HL-60 (cell line): ENCODE measurements at regions not wholly inside any gene's neighbourhood (a gene's known extent, or its start where the extent isn't known, plus 50 kb on each side); places are given as distances from the start of the nearest gene placed in this dataset.

ENCODE experiments used
- DNase-seq, 2 experiments: peaks; one replicate each; pipeline ENCODE4 v3.0.0-alpha.2; 2010 to 2020; ENCODE audit warnings: low read depth in 1 of 2, low spot score in 1 of 2
- H3K27ac ChIP-seq: fragments of 250-450 bp; sonication (Bioruptor Pico); replicated peaks from 2 replicates; pipeline ENCODE4 v1.5.1; 2020; ENCODE audit warnings: mild to moderate bottlenecking, moderate library complexity
- H3K27me3 ChIP-seq: fragments of 250-450 bp; sonication (Bioruptor Pico); 2 replicates; pipeline ENCODE4 v1.5.1; 2021; ENCODE audit warnings: mild to moderate bottlenecking, moderate library complexity; ENCODE audit not compliant: insufficient read depth, poor library complexity, severe bottlenecking
- H3K4me3 ChIP-seq: replicated peaks from 2 replicates; pipeline ENCODE4 v1.5.1; 2011; ENCODE audit warnings: mild to moderate bottlenecking, control low read depth, low read length; ENCODE audit not compliant: insufficient read depth
- GABPA ChIP-seq: IDR thresholded peaks from 2 replicates; pipeline ENCODE4 v1.6.1; 2012; ENCODE audit warnings: low read depth
- POLR2AphosphoS5 ChIP-seq: IDR thresholded peaks from 2 replicates; pipeline ENCODE4 v1.6.1; 2012; ENCODE audit warnings: low read depth
- SPI1 ChIP-seq: IDR thresholded peaks from 2 replicates; pipeline ENCODE4 v1.6.1; 2012; ENCODE audit warnings: low read depth, mild to moderate bottlenecking, borderline replicate concordance
- TF ChIP-seq, protein P1 (sequence below): IDR thresholded peaks from 2 replicates; pipeline ENCODE4 v1.6.1; 2012; ENCODE audit warnings: low read depth; ENCODE audit not compliant: insufficient replicate concordance
- TF ChIP-seq, protein P2 (sequence below): IDR thresholded peaks from one replicate; pipeline ENCODE4 v1.5.1; 2011; ENCODE audit warnings: low read length, control low read depth, inconsistent platforms; ENCODE audit not compliant: insufficient read depth

DNA sequence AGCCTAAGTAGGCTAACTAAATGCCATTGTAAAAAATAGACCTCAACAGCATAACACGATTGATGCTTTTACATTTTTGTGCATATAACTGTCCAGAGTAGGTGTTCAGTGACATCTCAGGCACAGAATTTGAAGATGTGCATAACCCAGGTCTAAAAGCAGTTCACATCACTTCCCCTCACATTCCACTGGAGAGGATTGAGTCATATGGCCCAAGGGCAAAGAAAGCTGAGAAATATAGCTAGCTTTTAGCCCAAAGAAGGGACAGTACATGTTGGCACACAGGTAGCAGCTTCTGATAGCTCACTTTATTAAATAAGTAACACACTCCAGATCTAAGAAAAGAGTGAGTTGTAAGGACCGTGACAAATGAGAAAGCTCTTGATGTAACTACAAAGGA, 2259.5 kb upstream of the WWC1 start:
- no peak overlapping the region for H3K27ac ChIP-seq
- TF ChIP-seq, protein P1, sequence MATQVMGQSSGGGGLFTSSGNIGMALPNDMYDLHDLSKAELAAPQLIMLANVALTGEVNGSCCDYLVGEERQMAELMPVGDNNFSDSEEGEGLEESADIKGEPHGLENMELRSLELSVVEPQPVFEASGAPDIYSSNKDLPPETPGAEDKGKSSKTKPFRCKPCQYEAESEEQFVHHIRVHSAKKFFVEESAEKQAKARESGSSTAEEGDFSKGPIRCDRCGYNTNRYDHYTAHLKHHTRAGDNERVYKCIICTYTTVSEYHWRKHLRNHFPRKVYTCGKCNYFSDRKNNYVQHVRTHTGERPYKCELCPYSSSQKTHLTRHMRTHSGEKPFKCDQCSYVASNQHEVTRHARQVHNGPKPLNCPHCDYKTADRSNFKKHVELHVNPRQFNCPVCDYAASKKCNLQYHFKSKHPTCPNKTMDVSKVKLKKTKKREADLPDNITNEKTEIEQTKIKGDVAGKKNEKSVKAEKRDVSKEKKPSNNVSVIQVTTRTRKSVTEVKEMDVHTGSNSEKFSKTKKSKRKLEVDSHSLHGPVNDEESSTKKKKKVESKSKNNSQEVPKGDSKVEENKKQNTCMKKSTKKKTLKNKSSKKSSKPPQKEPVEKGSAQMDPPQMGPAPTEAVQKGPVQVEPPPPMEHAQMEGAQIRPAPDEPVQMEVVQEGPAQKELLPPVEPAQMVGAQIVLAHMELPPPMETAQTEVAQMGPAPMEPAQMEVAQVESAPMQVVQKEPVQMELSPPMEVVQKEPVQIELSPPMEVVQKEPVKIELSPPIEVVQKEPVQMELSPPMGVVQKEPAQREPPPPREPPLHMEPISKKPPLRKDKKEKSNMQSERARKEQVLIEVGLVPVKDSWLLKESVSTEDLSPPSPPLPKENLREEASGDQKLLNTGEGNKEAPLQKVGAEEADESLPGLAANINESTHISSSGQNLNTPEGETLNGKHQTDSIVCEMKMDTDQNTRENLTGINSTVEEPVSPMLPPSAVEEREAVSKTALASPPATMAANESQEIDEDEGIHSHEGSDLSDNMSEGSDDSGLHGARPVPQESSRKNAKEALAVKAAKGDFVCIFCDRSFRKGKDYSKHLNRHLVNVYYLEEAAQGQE = no peak
- no peak for TF ChIP-seq POLR2AphosphoS5
- TF ChIP-seq GABPA = no peak
- no peak for TF ChIP-seq SPI1
- TF ChIP-seq, protein P2, sequence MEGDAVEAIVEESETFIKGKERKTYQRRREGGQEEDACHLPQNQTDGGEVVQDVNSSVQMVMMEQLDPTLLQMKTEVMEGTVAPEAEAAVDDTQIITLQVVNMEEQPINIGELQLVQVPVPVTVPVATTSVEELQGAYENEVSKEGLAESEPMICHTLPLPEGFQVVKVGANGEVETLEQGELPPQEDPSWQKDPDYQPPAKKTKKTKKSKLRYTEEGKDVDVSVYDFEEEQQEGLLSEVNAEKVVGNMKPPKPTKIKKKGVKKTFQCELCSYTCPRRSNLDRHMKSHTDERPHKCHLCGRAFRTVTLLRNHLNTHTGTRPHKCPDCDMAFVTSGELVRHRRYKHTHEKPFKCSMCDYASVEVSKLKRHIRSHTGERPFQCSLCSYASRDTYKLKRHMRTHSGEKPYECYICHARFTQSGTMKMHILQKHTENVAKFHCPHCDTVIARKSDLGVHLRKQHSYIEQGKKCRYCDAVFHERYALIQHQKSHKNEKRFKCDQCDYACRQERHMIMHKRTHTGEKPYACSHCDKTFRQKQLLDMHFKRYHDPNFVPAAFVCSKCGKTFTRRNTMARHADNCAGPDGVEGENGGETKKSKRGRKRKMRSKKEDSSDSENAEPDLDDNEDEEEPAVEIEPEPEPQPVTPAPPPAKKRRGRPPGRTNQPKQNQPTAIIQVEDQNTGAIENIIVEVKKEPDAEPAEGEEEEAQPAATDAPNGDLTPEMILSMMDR = no peak

GRCh38 chr5:166032601-166033000, 2258.8 kb upstream of the WWC1 start:
- TF ChIP-seq GABPA = no peak
- TF ChIP-seq POLR2AphosphoS5 = no peak
- TF ChIP-seq, protein P1 = no peak
- TF ChIP-seq SPI1 = no peak
- TF ChIP-seq, protein P2 = no peak
- Histone ChIP-seq H3K27ac (no peak overlapping the region), H3K4me3 (no peak overlapping the region), H3K27me3 (no peaks in the 10 kb centered on the region)
- DNase-seq = no peak

More for the DNA sequence above, 2259.5 kb upstream of the WWC1 start:
- no peaks in the 10 kb centered on the region for H3K27me3 ChIP-seq
- no peak overlapping the region for H3K4me3 ChIP-seq
- DNase-seq = no peak

GRCh38 chr5:166045961-166046360, 2245.5 kb upstream of the WWC1 start:
- H3K27me3 ChIP-seq = no peaks in the 10 kb centered on the region
- TF ChIP-seq, protein P1 = no peak
- TF ChIP-seq POLR2AphosphoS5 (no peak), SPI1 (no peak), GABPA (no peak)
- TF ChIP-seq, protein P2 = no peak
- DNase-seq = no peak
- H3K27ac ChIP-seq = no peak overlapping the region
- no peak overlapping the region for H3K4me3 ChIP-seq
